Stimulated activated CD4-positive, alpha-beta T cell treated with anti-CD3 and anti-CD28 coated beads, Interleukin-2, amount 100 ng/mL, for 48 hours (primary cell): ENCODE measurements at regions not wholly inside any gene's neighbourhood (a gene's known extent, or its start where the extent isn't known, plus 50 kb on each side); places are given as distances from the start of the nearest gene placed in this dataset.
"Not testable (repeated sequence)": the region's sequence is repeated elsewhere in the genome, so short reads cannot be mapped to it uniquely, and the experiment has no call there.

Experiments used
- DNase-seq, 2 donors: peaks; one replicate each; pipeline ENCODE4 v3.0.0-alpha.2; 2020

GRCh38 chr12:77249892-77250291 is 184.5 kb upstream of the E2F7 start:
- DNase-seq, result no peak

DNA sequence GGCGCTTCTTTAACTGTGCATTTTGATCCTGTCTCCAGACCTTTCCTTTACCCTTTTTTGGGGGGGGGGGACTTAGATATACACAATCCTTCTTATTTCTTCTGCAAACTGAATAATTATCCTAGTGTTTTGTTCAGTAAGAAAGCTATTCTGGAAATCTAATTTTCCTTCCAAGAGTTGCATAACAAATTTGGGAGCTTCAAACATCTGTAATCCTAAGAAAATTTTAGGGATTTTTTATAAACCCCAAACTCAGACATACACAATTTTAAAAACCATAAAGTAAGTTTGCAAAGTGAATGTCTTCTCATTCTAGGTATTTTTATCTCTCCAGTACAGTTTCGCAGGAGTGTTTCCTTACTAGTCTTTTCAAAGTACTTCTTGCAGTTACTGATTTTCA is 182.7 kb upstream of the E2F7 start:
- DNase-seq, result no peak

DNA sequence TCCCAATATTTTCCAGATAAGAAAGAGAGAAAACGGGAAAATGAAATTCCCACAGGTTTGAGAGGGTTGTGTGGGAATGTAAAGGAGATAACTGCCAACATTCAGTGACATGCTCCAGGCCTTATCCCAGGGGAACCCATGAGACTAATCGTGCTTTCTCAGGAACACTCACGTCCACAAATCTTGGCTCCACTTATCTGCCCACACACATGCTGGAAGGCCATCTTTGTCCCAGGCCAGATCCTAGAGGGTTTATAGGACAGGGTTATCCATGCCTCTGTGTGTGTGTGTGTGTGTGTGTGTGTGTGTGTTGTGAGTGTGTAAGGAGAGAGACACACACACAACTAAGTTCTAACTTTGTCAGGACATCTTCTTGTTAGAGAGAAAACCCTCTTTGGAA is 182.2 kb upstream of the E2F7 start:
- no peak for DNase-seq

GRCh38 chr12:77243345-77243744 is 178.0 kb upstream of the E2F7 start:
- no peak for DNase-seq

- DNase-seq, result no peak
These were observed 174.2 kb upstream of the E2F7 start for GRCh38 chr12:77239617-77240016.

DNA sequence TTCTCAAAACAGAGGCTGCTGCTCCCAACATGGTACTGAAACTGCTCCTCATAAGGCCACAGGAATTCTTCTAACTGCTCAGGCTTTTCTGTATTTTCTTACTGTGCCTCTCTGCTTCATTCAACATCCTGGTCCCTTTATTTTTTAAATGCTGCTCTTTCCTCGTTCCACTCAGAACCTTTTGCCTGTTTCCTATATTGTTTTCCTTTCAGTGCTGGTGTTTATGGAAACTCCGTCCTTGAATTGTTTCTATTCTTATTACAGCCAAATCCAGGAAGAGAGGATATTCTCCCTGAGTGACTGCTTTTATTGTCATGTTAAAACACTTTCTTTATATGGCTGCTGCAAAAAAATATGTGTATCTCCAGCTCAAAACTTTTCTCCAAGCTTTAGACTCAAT is 173.0 kb upstream of the E2F7 start:
- DNase-seq, result no peak

DNA sequence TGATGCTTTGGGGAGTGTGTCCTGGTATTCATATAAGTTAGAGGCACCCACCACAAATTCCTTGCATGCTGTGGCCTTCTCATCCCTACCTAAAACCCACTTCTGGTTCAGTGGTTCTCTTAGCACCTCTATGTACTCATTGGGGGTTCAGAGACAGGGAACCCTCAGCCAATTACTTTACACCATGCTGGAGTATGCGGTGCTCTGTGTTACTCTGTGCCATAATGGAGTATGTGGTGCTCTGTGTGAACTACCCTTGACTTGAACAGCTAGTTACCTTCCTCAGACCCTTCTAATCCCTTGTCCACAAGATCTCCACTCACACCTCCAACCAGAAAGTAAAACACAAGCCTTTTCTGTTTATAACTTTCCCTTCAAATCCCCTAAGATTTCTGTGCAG is 172.5 kb upstream of the E2F7 start:
- no peak for DNase-seq

- no peak for DNase-seq
These were observed 170.7 kb upstream of the E2F7 start for GRCh38 chr12:77236066-77236465.

- no peak for DNase-seq
These were observed 166.7 kb upstream of the E2F7 start for GRCh38 chr12:77232045-77232444.

- DNase-seq, result no peak
These were observed 166.1 kb upstream of the E2F7 start for GRCh38 chr12:77231501-77231918.

GRCh38 chr12:77229640-77230442 is 164.5 kb upstream of the E2F7 start:
- DNase-seq, result no peak

GRCh38 chr12:77228376-77228775 is 163.0 kb upstream of the E2F7 start:
- no peak for DNase-seq

- DNase-seq, result no peak
These were observed 161.0 kb upstream of the E2F7 start for GRCh38 chr12:77226368-77226767.

- no peak for DNase-seq
These were observed 160.0 kb upstream of the E2F7 start for GRCh38 chr12:77225373-77225772.

DNA sequence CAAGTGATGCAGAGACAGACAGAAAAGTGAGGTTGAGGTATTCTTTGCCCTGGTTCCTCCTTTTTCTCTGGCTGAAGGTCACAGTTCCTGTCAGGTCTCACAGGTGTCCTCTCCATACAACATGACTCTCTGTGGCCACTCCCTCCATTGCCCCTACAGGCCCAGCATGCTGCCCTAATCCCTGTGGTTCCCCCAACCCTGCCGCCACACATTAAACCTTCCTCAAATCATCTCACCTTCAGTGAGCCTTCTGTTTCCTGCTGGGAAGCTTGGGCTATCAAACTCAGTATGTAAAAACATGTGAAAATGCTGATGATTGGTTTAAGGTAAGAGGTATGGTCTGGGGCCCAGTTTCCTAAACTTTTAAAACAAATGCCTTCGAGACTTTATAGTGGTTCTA is 159.0 kb upstream of the E2F7 start:
- DNase-seq, result no peak

GRCh38 chr12:77222336-77222735 is 157.0 kb upstream of the E2F7 start:
- no peak for DNase-seq

DNA sequence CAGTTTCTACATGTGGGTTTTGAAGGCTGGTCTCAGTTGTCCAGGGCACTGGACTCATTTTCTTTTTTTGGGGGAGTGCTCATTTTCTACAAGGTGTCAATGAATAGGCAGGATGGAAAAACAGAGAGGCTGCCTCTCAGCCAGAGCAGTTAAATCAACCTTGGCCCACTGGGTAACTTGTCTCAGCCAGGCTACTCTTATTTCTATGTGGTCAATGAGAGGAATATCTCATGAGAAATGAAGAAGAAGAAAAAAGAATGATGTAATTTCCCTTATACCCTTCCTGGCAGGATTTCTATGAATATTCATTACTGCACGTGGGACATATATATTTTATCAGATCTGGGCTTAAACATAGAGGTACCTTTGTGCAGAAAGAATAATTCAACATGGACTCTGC is 155.2 kb upstream of the E2F7 start:
- no peak for DNase-seq

GRCh38 chr12:77218278-77218677 is 152.9 kb upstream of the E2F7 start:
- DNase-seq, result no peak

DNA sequence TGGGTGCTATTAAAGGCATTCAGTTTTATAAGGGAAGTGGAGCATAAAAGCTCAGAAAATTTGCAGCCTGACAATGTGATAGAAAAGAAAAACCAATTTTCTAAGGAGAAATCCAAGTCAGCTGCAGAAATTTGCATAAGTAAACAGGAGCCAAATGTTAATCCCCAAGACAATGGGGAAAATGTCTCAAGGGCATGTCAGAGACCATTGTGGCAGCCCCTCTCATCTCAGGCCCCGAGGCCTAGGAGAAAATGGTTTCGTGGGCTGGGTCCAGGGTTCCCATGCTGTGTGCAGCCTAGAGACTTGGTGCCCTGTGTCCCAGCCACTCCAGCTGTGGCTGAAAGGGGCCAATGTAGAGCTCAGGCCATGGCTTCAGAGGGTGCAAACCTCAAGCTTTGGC is 150.8 kb upstream of the E2F7 start:
- DNase-seq, result not testable (repeated sequence)

- no peak for DNase-seq
These were observed 148.8 kb upstream of the E2F7 start for GRCh38 chr12:77214136-77214535.

DNA sequence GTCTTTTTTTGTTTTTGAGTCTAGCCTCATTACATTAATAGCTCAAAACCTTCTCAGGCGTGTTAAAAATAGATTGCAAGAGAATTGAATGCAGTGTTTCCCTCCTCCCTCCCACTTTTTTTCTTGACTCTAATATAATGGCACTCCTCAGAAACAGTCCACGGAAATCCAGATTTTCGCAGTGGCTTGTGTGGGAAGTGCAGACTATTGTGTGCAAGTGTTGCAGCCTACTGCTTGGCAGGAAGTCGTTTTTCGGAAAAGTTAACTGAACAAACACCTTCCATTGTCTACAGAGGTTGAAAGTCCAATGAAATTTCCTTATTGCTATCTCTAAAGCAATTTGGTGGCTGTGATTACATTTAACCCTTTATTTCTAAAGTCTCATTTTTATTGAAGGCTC is 147.9 kb upstream of the E2F7 start:
- DNase-seq, result no peak

DNA sequence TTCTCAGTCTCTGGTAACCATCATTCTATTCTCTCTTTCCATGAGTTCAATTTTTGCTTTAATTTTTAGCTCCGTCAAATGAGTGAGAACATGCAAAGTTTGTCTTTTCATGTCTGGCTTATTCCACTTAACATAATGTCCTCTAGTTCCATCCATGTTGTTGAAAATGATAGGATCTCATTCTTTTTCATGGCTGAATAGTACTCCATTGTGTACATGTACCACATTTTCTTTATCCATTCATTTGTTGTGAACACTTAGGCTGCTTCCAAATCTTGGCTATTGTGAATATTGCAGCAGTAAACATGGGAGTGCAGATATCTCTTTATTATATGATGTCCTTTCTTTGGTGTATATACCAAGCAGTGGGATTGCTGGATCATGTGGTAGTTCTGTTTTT is 145.4 kb upstream of the E2F7 start:
- DNase-seq, result no peak

DNA sequence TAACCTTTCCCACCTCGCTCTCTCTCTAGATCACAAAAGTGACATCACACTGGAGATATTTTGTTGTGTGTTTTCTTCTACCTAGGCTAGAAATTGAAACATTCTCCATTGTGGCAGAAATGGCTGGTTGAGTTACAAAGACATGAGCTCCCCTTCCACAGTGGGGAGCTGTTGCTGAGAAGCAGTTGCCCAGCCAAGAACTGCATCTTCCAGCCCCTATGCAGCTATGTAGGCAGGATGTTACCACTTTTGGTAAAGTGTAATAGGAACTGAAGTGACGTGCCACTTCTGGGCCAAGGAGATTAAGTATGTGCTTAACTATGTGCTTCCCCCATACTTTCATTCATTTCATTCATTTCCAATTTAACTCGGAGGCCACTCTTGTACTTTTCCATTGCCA is 138.7 kb upstream of the E2F7 start:
- DNase-seq, result no peak

GRCh38 chr12:77202457-77203060 is 137.2 kb upstream of the E2F7 start:
- no peak for DNase-seq

- DNase-seq, result no peak
These were observed 124.6 kb upstream of the E2F7 start for GRCh38 chr12:77189901-77190416.
